ENCODE measurements at regions not wholly inside any gene's neighbourhood (a gene's known extent, or its start where the extent isn't known, plus 50 kb on each side); places are given as distances from the start of the nearest gene placed in this dataset.
"Not testable (repeated sequence)": the region's sequence is repeated elsewhere in the genome, so short reads cannot be mapped to it uniquely, and the experiment has no call there.

GRCh38 chr19:30066781-30067759, 125.0 kb downstream of the URI1 start:
- no peaks in the 10 kb centered on the region for H3K4me1 Mint-ChIP-seq
- no peaks in the 10 kb centered on the region for H3K36me3 Mint-ChIP-seq (ENCODE audit: low read depth)
- H3K27me3 Mint-ChIP-seq: no peaks in the 10 kb centered on the region
- intact Hi-C loops (cut with micrococcal nuclease): no loop called here
- DNase-seq: no peak
- H3K9me3 Mint-ChIP-seq: no peaks in the 10 kb centered on the region
- no peak overlapping the region for H3K4me3 Mint-ChIP-seq
- H3K27ac Mint-ChIP-seq: no peak overlapping the region

GRCh38 chr19:30067956-30068506, 126.0 kb downstream of the URI1 start:
- H3K4me3 Mint-ChIP-seq; H3K27me3 Mint-ChIP-seq; H3K36me3 Mint-ChIP-seq (ENCODE audit: low read depth); DNase-seq; H3K4me1 Mint-ChIP-seq; H3K27ac Mint-ChIP-seq; H3K9me3 Mint-ChIP-seq; intact Hi-C loops (cut with micrococcal nuclease): not testable (repeated sequence)

DNA sequence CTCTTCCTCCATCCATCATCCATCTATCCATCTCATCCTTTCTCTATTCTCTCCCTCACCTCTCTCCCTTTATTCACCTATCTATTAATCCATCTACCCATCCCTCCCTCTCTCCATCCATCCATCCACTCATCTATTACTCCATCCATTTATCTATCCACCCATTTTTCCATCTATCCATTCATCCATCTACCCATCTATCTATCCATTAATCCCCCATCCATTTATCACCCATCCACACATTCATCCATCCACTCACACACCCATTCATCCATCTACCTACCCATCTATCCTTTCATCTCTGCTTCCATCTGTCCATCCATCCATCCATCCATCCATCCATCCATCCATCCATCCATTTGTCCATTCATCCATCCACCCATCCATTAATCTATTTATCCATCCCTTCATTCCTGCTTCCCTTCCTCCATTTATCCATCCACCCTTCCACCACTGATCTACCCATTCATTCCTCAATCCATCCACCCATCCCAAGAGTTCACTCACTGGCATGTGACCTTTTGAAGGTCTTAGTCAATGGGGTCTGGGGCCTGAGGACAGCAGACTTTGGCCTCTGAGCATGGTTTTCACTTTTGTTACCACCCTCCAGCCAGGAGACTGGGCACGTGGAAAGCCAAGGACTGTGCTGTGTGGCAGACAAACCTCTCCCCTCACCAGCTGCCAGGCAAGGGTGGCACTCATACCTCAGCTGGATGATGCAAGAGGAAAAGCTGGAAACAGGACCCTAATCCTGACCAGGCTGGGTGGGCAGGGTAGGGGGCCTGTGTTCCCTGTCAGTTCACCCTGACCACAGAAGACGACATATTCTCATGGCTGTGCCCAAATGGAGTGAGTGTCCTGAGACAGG, 126.7 kb downstream of the URI1 start:
- H3K4me3 Mint-ChIP-seq: no peak overlapping the region
- no peaks in the 10 kb centered on the region for H3K27me3 Mint-ChIP-seq
- intact Hi-C loops (cut with micrococcal nuclease): no loop called here
- H3K27ac Mint-ChIP-seq: no peak overlapping the region
- no peaks in the 10 kb centered on the region for H3K36me3 Mint-ChIP-seq (ENCODE audit: low read depth)
- no peaks in the 10 kb centered on the region for H3K9me3 Mint-ChIP-seq
- H3K4me1 Mint-ChIP-seq: no peaks in the 10 kb centered on the region
- DNase-seq: no peak

DNA sequence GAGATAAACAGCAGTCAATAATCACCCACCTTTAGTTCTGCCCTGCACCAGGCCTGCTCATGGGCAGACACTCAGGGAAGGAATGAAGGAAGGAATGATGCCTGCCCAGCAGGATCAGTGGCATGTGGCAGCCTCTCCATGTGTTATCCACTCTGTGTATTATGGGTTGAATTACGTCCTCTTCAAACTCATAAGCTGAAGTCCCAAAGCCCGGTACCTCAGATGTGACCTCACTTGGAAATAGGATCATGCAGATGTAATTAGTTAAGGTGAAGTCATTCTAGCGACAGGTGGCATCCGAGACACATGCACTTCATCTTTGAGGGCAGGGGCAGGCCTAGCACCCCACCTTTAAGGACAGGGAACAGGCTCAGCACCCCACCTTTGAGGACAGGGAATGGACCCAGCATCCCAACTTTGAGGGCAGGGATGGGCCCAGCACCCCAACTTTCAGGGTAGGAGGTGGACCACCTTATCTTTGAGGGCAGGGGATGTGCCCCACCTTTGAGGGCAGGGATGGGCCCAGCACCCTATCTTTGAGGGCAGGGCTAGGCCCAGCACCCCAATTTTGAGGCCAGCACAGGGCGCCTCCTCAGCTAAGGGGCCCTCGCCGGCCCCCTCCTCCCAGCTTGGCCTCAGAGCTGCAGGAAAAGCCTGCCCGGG, 127.6 kb downstream of the URI1 start:
- Mint-ChIP-seq H3K9me3 (no peaks in the 10 kb centered on the region), H3K27me3 (no peaks in the 10 kb centered on the region), H3K4me3 (no peak overlapping the region), H3K36me3 (ENCODE audit: low read depth) (no peaks in the 10 kb centered on the region), H3K4me1 (no peaks in the 10 kb centered on the region), H3K27ac (no peak overlapping the region)
- intact Hi-C loops (cut with micrococcal nuclease): no loop called here
- DNase-seq: no peak

GRCh38 chr19:30070198-30070967, 128.3 kb downstream of the URI1 start:
- H3K9me3 Mint-ChIP-seq: no peaks in the 10 kb centered on the region
- H3K27me3 Mint-ChIP-seq: no peaks in the 10 kb centered on the region
- H3K27ac Mint-ChIP-seq: no peak overlapping the region
- DNase-seq: no peak
- intact Hi-C loops (cut with micrococcal nuclease): no loop called here
- H3K4me3 Mint-ChIP-seq: no peak overlapping the region
- no peaks in the 10 kb centered on the region for H3K36me3 Mint-ChIP-seq (ENCODE audit: low read depth)
- no peaks in the 10 kb centered on the region for H3K4me1 Mint-ChIP-seq

DNA sequence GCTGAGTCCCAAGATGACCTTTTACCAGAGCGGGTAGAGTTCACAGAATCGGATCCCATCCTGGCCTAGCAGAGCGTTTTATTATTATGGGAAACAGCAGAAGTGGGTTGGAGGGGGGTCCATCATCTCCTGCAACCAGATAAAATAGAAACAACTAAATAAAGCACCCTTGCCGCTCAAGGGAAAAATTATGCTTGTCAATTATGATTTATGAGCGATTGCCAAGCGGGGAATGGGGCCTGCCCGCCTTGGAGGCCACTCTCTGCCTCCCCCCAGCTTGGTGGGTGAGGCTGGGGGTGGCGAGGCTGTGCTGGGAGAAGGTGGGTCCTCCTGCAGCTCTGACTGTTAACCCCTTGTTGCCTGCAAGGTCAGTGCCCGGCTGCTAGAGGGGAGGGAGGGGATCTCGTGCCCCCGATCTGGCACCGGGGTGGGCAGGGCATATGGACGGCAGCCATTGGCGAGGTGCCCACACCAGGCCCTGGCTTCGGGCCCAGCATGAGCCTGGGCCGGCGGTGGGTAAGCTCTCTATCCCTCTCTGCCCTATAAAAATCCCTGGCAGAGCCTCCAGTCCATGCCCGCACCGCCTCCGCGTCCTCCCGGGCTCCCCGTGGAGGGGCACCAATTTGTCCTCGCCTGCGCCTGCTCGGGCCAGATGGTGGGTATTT, 129.1 kb downstream of the URI1 start:
- H3K9me3 Mint-ChIP-seq: no peaks in the 10 kb centered on the region
- H3K27ac Mint-ChIP-seq: no peak overlapping the region
- H3K36me3 Mint-ChIP-seq (ENCODE audit: low read depth): no peaks in the 10 kb centered on the region
- H3K27me3 Mint-ChIP-seq: no peaks in the 10 kb centered on the region
- DNase-seq: no peak
- intact Hi-C loops (cut with micrococcal nuclease): no loop called here
- no peak overlapping the region for H3K4me3 Mint-ChIP-seq
- H3K4me1 Mint-ChIP-seq: no peaks in the 10 kb centered on the region

GRCh38 chr19:30071871-30072270, 129.8 kb downstream of the URI1 start:
- Mint-ChIP-seq H3K4me3 (no peak overlapping the region), H3K27me3 (no peaks in the 10 kb centered on the region), H3K27ac (no peak overlapping the region), H3K4me1 (no peaks in the 10 kb centered on the region), H3K36me3 (ENCODE audit: low read depth) (no peaks in the 10 kb centered on the region), H3K9me3 (no peaks in the 10 kb centered on the region)
- intact Hi-C loops (cut with micrococcal nuclease): no loop called here
- DNase-seq: no peak

DNA sequence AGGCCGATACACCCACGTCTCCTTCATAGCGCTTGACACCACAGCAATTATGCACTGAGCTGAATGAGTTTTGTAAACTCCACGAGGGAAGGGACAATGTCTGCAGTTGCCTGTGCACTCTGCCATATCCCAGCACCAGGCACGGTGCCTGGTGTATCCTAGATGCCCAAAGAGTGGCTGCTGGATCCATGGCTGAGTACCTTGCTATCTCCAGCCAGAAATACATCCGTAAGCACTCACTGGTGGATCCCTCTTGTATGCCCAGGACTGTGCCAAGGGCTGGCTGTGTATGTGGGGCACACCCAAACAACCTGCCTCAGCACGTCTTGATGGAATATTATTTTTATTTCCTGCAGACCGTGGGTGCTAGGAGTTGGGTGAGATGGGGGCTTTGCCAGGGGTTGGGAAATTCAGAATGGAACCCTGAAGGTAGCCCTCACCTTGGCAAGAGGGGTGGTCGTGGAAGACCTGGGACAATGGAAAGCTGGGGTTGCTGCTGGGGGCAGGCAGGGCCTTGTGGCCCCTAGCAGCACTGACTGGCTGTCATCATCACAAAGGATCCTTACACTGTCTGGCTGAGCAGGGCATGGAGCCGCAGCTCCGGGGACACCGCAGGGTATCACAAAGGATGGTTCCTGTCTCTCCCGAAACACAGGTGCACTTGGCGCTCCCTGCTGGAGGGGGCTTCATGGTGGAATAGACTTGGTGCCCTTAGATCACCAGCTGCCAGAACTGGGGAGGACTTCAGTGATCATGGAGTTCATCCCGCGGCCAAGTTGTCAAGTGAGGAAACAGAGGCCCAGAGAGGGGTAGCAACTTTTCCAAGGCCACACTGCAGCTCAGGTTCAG, 131.3 kb downstream of the URI1 start:
- Mint-ChIP-seq H3K27me3 (no peaks in the 10 kb centered on the region), H3K36me3 (ENCODE audit: low read depth) (no peaks in the 10 kb centered on the region), H3K27ac (no peak overlapping the region), H3K4me1 (no peaks in the 10 kb centered on the region), H3K4me3 (no peak overlapping the region), H3K9me3 (no peaks in the 10 kb centered on the region)
- DNase-seq: no peak
- intact Hi-C loops (cut with micrococcal nuclease): no loop called here

DNA sequence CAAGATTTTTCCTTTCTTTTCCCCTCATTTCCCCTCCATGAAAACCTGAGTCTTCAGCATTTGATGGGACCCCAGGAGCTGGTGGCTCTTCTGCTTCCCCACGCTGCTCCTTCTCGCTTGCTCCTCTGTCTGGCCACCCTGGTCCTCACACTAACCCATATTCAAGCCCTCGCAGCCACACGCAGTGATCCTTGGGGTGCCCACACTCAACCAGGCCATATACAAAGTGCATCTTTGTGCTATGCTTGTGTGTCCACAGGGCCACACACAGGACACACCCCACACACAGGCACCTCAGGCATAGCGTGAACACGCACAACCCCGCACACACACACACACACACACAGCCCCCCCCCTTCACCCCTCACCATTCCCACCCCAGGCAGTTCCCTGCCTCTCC, 132.1 kb downstream of the URI1 start:
- no peaks in the 10 kb centered on the region for H3K9me3 Mint-ChIP-seq
- no peaks in the 10 kb centered on the region for H3K4me1 Mint-ChIP-seq
- intact Hi-C loops (cut with micrococcal nuclease): no loop called here
- no peak overlapping the region for H3K27ac Mint-ChIP-seq
- H3K27me3 Mint-ChIP-seq: peaks cover under 1% of the 10 kb centered on the region
- no peak overlapping the region for H3K4me3 Mint-ChIP-seq
- DNase-seq: no peak
- no peaks in the 10 kb centered on the region for H3K36me3 Mint-ChIP-seq (ENCODE audit: low read depth)

DNA sequence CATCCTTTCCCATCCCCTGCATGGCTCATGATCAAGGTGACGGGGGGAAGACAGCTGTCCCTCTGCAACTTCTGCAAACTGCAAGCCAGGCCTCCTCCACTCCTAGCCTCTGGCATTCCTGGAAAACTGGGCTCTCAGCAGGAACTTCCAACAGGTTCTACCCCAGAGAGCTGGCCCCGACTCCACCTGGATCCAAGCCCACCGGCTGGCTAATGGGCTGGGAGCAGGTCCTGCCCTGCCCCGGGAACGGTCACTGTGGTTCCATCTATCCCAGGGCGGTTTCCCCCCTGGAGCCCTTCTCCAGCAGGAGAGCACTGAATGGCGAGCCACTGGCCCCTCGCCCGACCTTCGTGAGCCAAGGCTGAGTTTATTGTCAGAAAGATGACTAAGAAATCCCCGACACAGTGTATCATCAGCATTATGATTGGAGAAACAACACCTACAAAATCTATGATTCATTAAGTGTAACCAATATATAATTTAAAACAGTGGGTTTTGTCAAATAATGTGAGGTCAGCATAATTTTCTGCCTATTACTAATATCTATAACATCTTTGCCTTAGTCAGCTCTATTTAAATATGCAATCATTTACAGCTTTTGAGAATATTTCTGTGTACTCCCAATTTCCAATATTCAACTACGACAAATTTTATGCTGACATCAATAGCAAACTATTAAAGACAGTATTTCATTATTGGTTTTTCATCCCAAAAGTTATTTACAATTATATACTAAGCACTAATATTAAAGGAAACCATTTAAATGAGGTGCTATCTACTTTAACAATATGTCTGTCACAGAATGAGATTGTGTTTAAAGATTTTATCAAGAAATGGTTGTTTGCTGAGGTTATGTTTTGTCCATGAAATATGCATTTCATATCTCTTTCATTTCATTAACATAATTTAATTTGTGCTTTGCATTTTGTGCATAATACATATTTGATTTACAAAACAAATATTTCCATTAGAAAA, 133.0 kb downstream of the URI1 start:
- peaks cover 3% of the 10 kb centered on the region for H3K27me3 Mint-ChIP-seq
- H3K4me3 Mint-ChIP-seq: no peak overlapping the region
- H3K4me1 Mint-ChIP-seq: no peaks in the 10 kb centered on the region
- H3K9me3 Mint-ChIP-seq: no peaks in the 10 kb centered on the region
- no peaks in the 10 kb centered on the region for H3K36me3 Mint-ChIP-seq (ENCODE audit: low read depth)
- no peak for DNase-seq
- intact Hi-C loops (cut with micrococcal nuclease): no loop called here
- no peak overlapping the region for H3K27ac Mint-ChIP-seq

- no peak overlapping the region for H3K4me3 Mint-ChIP-seq
- H3K9me3 Mint-ChIP-seq: no peaks in the 10 kb centered on the region
- intact Hi-C loops (cut with micrococcal nuclease): no loop called here
- no peak overlapping the region for H3K27ac Mint-ChIP-seq
- H3K27me3 Mint-ChIP-seq: peaks cover 5% of the 10 kb centered on the region
- no peaks in the 10 kb centered on the region for H3K36me3 Mint-ChIP-seq (ENCODE audit: low read depth)
- H3K4me1 Mint-ChIP-seq: no peaks in the 10 kb centered on the region
- no peak for DNase-seq
Observed at GRCh38 chr19:30076101-30076551, 134.1 kb downstream of the URI1 start.

All from activated CD4-positive, alpha-beta T cell treated with anti-CD3 and anti-CD28 coated beads, Interleukin-2, amount 10 ng/mL, durations not matched to agents 24 days and 14 days (primary cell).